HCT116 (cell line): ENCODE measurements at regions not wholly inside any gene's neighbourhood (a gene's known extent, or its start where the extent isn't known, plus 50 kb on each side); places are given as distances from the start of the nearest gene placed in this dataset.

ENCODE experiments used
- ATAC-seq: fragments of 200-7000 bp; cut with Tn5 transposase; 2 replicates; pipeline ENCODE4 v1.9.1; 2020; ENCODE audit warnings: mild to moderate bottlenecking, moderate library complexity
- BruUV-seq: library from RNA; stranded (reverse); fragments of 400-500 nt; replicated peaks from 2 replicates; lab custom pipeline; 2021; lab: Mats Ljungman, UMichigan
- CTCF ChIA-PET: fragments of 300-600 bp; sonication (Branson Sonifier 250); formaldehyde crosslinking; loops from one replicate; lab custom pipeline; 2021; ENCODE audit warnings: antibody characterized with exemption; lab: Charles Lee
- POLR2A ChIA-PET: fragments of 300-600, 350-600 bp; sonication (Branson Sonifier 250); formaldehyde crosslinking; loops from one replicate; lab custom pipeline; 2021; ENCODE audit warnings: antibody characterized with exemption; lab: Charles Lee
- RAD21 ChIA-PET, 2 experiments: fragments of 300-600 bp; sonication (Branson Sonifier 250); formaldehyde crosslinking; loops; one replicate each; lab custom pipeline; 2023; ENCODE audit warnings: low total read pairs in 2 of 2; ENCODE audit not compliant: uncharacterized antibody in 2 of 2, unreplicated experiment in 2 of 2, low non-redundant PET in 1 of 2; lab: Charles Lee
- DNase-seq: peaks from one replicate; pipeline ENCODE4 v3.0.0-alpha.2; 2010; ENCODE audit warnings: low read depth, low spot score
- H2AFZ ChIP-seq: fragments of 200-600 bp; shearing (Covaris generic), sonication (generic); 2 replicates; pipeline ENCODE4 v1.6.1; 2017; ENCODE audit warnings: low read depth, mixed run types, mixed read lengths, antibody characterized with exemption, low read length; ENCODE audit not compliant: poor library complexity, severe bottlenecking
- H3K27ac ChIP-seq: 2 replicates; pipeline ENCODE4 v1.5.1; 2012; ENCODE audit warnings: low read depth, low read length
- H3K27me3 ChIP-seq: fragments of 200-600 bp; sonication (generic); 2 replicates; pipeline ENCODE4 v1.6.1; 2016; ENCODE audit warnings: mixed run types, low read length, mixed read lengths; ENCODE audit not compliant: insufficient read depth
- H3K36me3 ChIP-seq, 2 experiments: fragments of 200-500 bp in 1 of 2; fragments of 200-600 bp in 1 of 2; sonication (Bioruptor generic) in 1 of 2; sonication (generic) in 1 of 2; 2 replicates each; pipeline versions ENCODE4 v1.5.1 to v1.6.1; 2014 to 2016; ENCODE audit warnings: low read length in 2 of 2, inconsistent platforms in 1 of 2, mixed read lengths in 1 of 2, mixed run types in 1 of 2; ENCODE audit not compliant: insufficient read depth in 2 of 2, control insufficient read depth in 1 of 2
- H3K4me1 ChIP-seq, 2 experiments: fragments of 200-600 bp in 1 of 2; sonication (generic) in 1 of 2; 2 replicates each; pipeline versions ENCODE4 v1.5.1 to v1.6.1; 2012 to 2017; ENCODE audit warnings: low read length in 2 of 2, inconsistent platforms in 1 of 2, mild to moderate bottlenecking in 1 of 2, mixed read lengths in 1 of 2, mixed run types in 1 of 2, moderate library complexity in 1 of 2; ENCODE audit not compliant: insufficient read depth in 2 of 2, control insufficient read depth in 1 of 2
- H3K4me2 ChIP-seq: fragments of 200-600 bp; sonication (generic); 2 replicates; pipeline ENCODE4 v1.6.1; 2017; ENCODE audit warnings: mixed run types, low read length, mixed read lengths
- H3K4me3 ChIP-seq, 2 experiments: fragments of 200-600 bp in 1 of 2; sonication (generic) in 1 of 2; replicated peaks in 1 of 2; 2 replicates each; pipeline ENCODE4 v1.5.1; 2011 to 2016; ENCODE audit warnings: low read length in 2 of 2, control low read depth in 1 of 2, low read depth in 1 of 2, mild to moderate bottlenecking in 1 of 2, mixed read lengths in 1 of 2, mixed run types in 1 of 2
- H3K79me2 ChIP-seq: fragments of 200-600 bp; sonication (generic); 2 replicates; pipeline ENCODE4 v1.6.1; 2017; ENCODE audit warnings: mild to moderate bottlenecking, mixed run types, low read length, moderate library complexity, mixed read lengths; ENCODE audit not compliant: insufficient read depth
- H3K9ac ChIP-seq: fragments of 200-600 bp; sonication (generic); 2 replicates; pipeline ENCODE4 v1.6.1; 2016; ENCODE audit warnings: low read length, mixed read lengths
- H3K9me2 ChIP-seq: fragments of 200-600 bp; sonication (generic), shearing (Covaris generic); 2 replicates; pipeline ENCODE4 v1.6.1; 2017; ENCODE audit warnings: mixed run types, mild to moderate bottlenecking, moderate library complexity; ENCODE audit not compliant: insufficient read depth
- H3K9me3 ChIP-seq, 2 experiments: fragments of 200-500 bp in 1 of 2; fragments of 200-600 bp in 1 of 2; sonication (Bioruptor generic) in 1 of 2; sonication (generic) in 1 of 2; 2 replicates each; pipeline ENCODE4 v1.6.1; 2014 to 2017; ENCODE audit warnings: low read length in 2 of 2, mixed read lengths in 2 of 2, inconsistent platforms in 1 of 2, low read depth in 1 of 2, mild to moderate bottlenecking in 1 of 2, mixed run types in 1 of 2, moderate library complexity in 1 of 2; ENCODE audit not compliant: control insufficient read depth in 1 of 2, insufficient read depth in 1 of 2
- H4K20me1 ChIP-seq: fragments of 200-600 bp; sonication (generic), shearing (Covaris generic); 2 replicates; pipeline ENCODE4 v1.6.1; 2017; ENCODE audit warnings: mixed run types, mild to moderate bottlenecking, moderate library complexity; ENCODE audit not compliant: insufficient read depth
- CTCF ChIP-seq, 3 experiments: fragments of 200-600 bp in 1 of 3; sonication (generic) in 1 of 3; IDR thresholded peaks in 2 of 3; conservative IDR thresholded peaks in 1 of 3; 2 replicates each; pipeline ENCODE4 v1.5.1; 2012 to 2017; ENCODE audit warnings: low read depth in 2 of 3, low read length in 2 of 3, antibody characterized with exemption in 1 of 3, borderline replicate concordance in 1 of 3, control low read depth in 1 of 3, mild to moderate bottlenecking in 1 of 3, mixed read lengths in 1 of 3, mixed run types in 1 of 3, moderate library complexity in 1 of 3; ENCODE audit not compliant: insufficient read depth in 1 of 3
- EGR1 ChIP-seq: IDR thresholded peaks from 2 replicates; pipeline ENCODE4 v1.6.1; 2012; ENCODE audit warnings: low read depth
- FOSL1 ChIP-seq: IDR thresholded peaks from 2 replicates; pipeline ENCODE4 v1.6.1; 2012; ENCODE audit warnings: low read depth
- JUND ChIP-seq: IDR thresholded peaks from 2 replicates; pipeline ENCODE4 v1.6.1; 2012
- POLR2A ChIP-seq: IDR thresholded peaks from 2 replicates; pipeline ENCODE4 v1.7.0; 2011; ENCODE audit warnings: borderline replicate concordance; ENCODE audit not compliant: insufficient read depth, insufficient read length; ENCODE audit errors: extremely low read depth
- RAD21 ChIP-seq: IDR thresholded peaks from 2 replicates; pipeline ENCODE4 v1.6.1; 2012; ENCODE audit warnings: low read depth, mild to moderate bottlenecking
- REST ChIP-seq: IDR thresholded peaks from 2 replicates; pipeline ENCODE4 v1.6.1; 2012; ENCODE audit warnings: low read depth
- ZNF274 ChIP-seq: fragments of 200-500 bp; sonication (Bioruptor generic); IDR thresholded peaks from 2 replicates; pipeline ENCODE4 v1.6.1; 2014; ENCODE audit warnings: mild to moderate bottlenecking, low read depth, low read length, inconsistent platforms
- intact Hi-C: fragments of 100-400 bp; cut with micrococcal nuclease; formaldehyde crosslinking; loops from 2 replicates; pipeline ENCODE4 v1.10.0; 2022

GRCh38 chr11:119493712-119494111 is 70.7 kb upstream of the THY1 start:
- H4K20me1 ChIP-seq = no peaks in the 10 kb centered on the region
- intact Hi-C loops = no loop called here
- no peaks in the 10 kb centered on the region for H3K79me2 ChIP-seq
- no peaks in the 10 kb centered on the region for H3K36me3 ChIP-seq
- no peaks in the 10 kb centered on the region for H3K4me1 ChIP-seq
- H3K9ac ChIP-seq = no peak overlapping the region
- H2AFZ ChIP-seq = no peak overlapping the region
- no peak overlapping the region for H3K4me2 ChIP-seq
- no peaks in the 10 kb centered on the region for H3K9me2 ChIP-seq
- RAD21 ChIA-PET = no interaction called here
- no peak overlapping the region for H3K4me3 ChIP-seq
- H3K9me3 ChIP-seq = no peaks in the 10 kb centered on the region
- CTCF ChIA-PET = interaction anchor here (1.1 kb wide), 1 partner anchor 40 kb away, joined by 4 read pairs; no protein-coding TSS in a partner anchor
- POLR2A ChIA-PET = no interaction called here
- DNase-seq (no peak), ATAC-seq (peak; percentile 66)
- no peak overlapping the region for H3K27ac ChIP-seq
- no peaks in the 10 kb centered on the region for H3K27me3 ChIP-seq
- no TSS peak for BruUV-seq
- TF ChIP-seq JUND (no peak), REST (peak; percentile 93)

GRCh38 chr11:119491753-119492510 is 69.0 kb upstream of the THY1 start:
- H3K9me3 ChIP-seq = no peaks in the 10 kb centered on the region
- H3K4me1 ChIP-seq = no peaks in the 10 kb centered on the region
- DNase-seq (no peak), ATAC-seq (peak; percentile 58)
- H3K27me3 ChIP-seq = no peaks in the 10 kb centered on the region
- ChIA-PET CTCF (interaction anchor here (1.2 kb wide), 1 partner anchor 42 kb away, joined by 4 read pairs; no protein-coding TSS in a partner anchor), RAD21 (no interaction called here), POLR2A (no interaction called here)
- H3K9me2 ChIP-seq = no peaks in the 10 kb centered on the region
- no peak overlapping the region for H3K27ac ChIP-seq
- no peak overlapping the region for H3K4me2 ChIP-seq
- BruUV-seq = no TSS peak
- intact Hi-C loops = no loop called here
- no peak for TF ChIP-seq POLR2A
- no peak for TF ChIP-seq RAD21
- no peak for TF ChIP-seq ZNF274
- no peak for TF ChIP-seq FOSL1
- TF ChIP-seq EGR1 = no peak
- TF ChIP-seq CTCF (IDR thresholded peaks at IDR 0.05 in 2 of 3, conservative IDR thresholded peaks at IDR 0.05 in 1 of 3; ENCODE audit: borderline replicate concordance in 1 of 3, insufficient read depth in 1 of 3, low read depth in 2 of 3, low read length in 2 of 3) = peak; percentile 15 to 46 (median 35); a peak in 3 of 6 replicates
- no peaks in the 10 kb centered on the region for H4K20me1 ChIP-seq
- no peaks in the 10 kb centered on the region for H3K79me2 ChIP-seq
- H3K36me3 ChIP-seq = no peaks in the 10 kb centered on the region
- H3K9ac ChIP-seq = no peak overlapping the region
- no peak overlapping the region for H3K4me3 ChIP-seq
- H2AFZ ChIP-seq = no peak overlapping the region
